ENCODE measurements at regions not wholly inside any gene's neighbourhood (a gene's known extent, or its start where the extent isn't known, plus 50 kb on each side); places are given as distances from the start of the nearest gene placed in this dataset.

- DNase-seq (ENCODE audit: low spot score) = no peak
Observed at GRCh38 chr4:52288212-52288855, 237.2 kb downstream of the SPATA18 start.

GRCh38 chr4:52290466-52290865, 239.4 kb downstream of the SPATA18 start:
- DNase-seq (ENCODE audit: low spot score) = no peak

- no peak for DNase-seq (ENCODE audit: low spot score)
Observed at GRCh38 chr4:52292245-52292644, 241.1 kb downstream of the SPATA18 start.

DNA sequence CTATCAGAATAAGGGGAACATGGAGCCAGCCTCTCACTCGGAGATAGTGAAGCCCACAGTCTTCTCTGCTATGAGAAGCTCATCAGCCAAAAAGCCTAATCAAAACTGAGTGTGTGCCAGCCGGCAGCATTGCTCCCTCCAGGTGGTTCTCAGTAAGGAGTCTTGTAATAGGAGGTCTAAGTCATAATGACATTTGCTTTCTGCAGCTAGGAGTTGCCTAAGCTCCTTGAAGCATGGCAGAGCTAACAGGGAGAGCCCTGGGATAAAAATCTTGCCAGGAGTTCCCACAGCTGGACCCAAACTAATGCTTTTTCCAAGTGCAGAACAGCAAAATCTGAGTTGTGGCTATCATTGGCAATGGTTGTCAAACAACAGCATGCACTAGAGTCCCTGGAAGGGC, 245.2 kb downstream of the SPATA18 start:
- DNase-seq (ENCODE audit: low spot score) = no peak

- DNase-seq (ENCODE audit: low spot score) = no peak
Observed at GRCh38 chr4:52298444-52298843, 247.3 kb downstream of the SPATA18 start.

DNA sequence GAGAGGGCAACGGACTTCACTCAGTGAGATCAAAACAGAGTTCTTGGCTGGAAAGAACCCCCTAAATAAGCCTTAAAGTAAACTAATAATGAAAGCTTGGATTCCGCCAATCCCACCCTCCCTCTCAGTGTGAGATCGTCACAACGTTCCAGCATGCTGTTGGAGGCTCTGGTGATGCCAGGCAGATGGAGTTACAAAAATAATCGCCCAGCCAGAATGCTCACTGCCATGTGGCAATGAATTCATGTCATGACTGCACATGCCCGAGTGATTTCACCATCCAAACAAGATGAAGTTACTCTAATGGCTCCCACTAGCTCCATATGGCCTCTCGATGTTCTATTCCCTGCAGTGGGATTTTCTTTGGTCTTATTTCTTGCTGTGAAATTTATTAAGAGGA, 248.0 kb downstream of the SPATA18 start:
- DNase-seq (ENCODE audit: low spot score) = no peak

- no peak for DNase-seq (ENCODE audit: low spot score)
Observed at GRCh38 chr4:52311464-52312125, 260.5 kb downstream of the SPATA18 start.

- DNase-seq (ENCODE audit: low spot score) = no peak
Observed at GRCh38 chr4:52312722-52313121, 261.6 kb downstream of the SPATA18 start.

DNA sequence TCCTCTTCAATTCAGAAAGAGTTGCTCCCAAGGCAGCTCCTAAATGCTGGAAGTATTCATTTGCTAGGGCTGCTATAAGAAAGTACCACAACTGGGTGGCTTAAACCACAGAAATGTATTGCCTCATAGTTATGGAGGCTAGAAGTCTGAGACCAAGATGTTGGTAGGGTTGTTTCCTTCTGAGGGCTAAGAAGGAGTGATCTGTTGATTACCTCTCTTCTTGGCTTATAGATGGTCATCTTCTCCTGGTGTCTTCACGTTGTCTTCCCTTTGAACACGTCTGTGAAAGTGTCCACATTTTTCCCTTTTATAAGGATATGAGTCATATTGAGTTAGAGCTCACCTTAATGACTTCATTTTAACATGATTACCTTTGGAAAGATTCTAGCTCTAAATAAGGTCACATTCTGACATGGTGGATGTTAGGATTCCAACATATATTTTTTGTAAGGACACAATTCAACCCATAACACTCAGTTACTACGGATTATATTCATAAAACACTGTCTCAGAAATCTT, 266.3 kb downstream of the SPATA18 start:
- no peak for DNase-seq (ENCODE audit: low spot score)

GRCh38 chr4:52317981-52318380, 266.9 kb downstream of the SPATA18 start:
- DNase-seq (ENCODE audit: low spot score) = no peak

GRCh38 chr4:52329894-52330293, 278.8 kb downstream of the SPATA18 start:
- no peak for DNase-seq (ENCODE audit: low spot score)

DNA sequence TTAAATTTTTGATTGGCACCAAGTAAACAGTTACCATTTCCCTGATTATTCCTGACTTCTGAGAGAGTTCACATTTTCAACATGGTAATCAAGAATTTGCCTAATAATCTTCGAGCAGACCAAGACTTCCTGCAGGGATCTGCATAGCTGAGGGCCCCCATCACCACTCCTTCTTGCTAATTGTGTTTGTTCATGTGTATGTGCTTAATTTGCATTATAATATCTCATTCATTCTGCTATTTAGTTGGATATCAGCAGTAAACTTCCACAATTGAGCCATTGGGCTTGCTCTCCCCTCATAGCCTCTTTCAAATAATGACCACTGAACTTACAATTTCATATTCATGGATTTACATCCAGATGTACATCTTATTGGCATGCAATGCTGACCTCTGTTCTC, 292.5 kb downstream of the SPATA18 start:
- no peak for DNase-seq (ENCODE audit: low spot score)

DNA sequence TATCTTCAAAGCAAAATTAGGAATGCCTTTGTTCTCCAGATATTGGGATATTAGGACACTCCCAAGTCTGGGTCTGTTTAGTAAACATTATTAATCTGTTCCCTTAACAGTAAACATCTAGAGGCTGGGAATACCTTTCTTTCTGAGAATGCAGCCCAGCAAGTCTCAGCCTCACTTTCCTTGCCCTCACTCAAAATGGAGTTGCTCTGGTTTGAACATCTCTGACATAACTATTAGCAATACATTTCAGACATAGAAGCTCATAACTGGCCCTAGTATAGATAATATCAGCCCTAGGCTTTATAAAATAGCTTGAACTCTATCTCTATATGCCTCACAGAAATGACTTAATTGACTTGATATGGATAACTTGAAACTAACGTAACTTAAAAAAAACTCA, 299.8 kb downstream of the SPATA18 start:
- no peak for DNase-seq (ENCODE audit: low spot score)

DNA sequence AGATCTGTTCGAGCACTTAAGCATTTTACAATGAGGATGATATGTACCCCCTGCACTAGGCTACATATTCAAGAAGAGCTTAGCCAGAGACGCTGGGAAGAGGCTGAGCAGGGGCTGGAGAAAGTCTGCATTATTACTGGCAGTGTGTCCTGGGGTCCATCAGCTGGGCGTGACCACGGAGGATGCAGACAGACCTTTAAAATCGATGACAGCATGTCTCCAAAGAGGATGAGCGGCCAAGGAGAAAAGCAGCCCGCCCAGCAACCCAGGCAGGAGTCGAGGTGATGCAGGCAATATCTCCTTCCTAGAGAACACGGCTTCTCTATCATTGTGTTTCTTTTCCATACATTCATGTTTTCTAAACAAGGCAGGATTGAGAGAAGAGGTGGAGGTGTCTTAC, 300.7 kb downstream of the USP46 start:
- DNase-seq (ENCODE audit: low spot score) = no peak

- DNase-seq (ENCODE audit: low spot score) = no peak
Observed at GRCh38 chr4:52358883-52359321, 300.2 kb downstream of the USP46 start.

- no peak for DNase-seq (ENCODE audit: low spot score)
Observed at GRCh38 chr4:52366191-52366590, 292.9 kb downstream of the USP46 start.

DNA sequence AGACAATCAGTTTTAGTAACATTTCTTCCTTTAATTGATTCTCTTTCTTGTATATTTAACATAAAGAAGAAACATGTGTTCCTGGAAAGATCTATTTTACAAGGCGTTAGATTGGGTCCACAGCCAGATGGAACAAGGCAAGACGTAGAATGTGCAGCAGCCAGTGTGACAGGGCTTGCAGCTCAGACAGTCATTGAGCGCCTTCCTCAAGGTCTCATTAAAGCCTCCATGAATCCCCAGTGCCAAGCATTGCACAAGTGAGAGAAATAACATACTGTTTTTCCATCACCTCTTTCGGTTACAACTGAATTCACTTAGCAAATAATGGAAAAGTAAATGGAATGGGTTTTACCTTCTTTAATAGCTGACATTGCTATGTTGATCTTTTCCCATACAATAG, 292.5 kb downstream of the USP46 start:
- no peak for DNase-seq (ENCODE audit: low spot score)

- no peak for DNase-seq (ENCODE audit: low spot score)
Observed at GRCh38 chr4:52367282-52367830, 291.7 kb downstream of the USP46 start.

DNA sequence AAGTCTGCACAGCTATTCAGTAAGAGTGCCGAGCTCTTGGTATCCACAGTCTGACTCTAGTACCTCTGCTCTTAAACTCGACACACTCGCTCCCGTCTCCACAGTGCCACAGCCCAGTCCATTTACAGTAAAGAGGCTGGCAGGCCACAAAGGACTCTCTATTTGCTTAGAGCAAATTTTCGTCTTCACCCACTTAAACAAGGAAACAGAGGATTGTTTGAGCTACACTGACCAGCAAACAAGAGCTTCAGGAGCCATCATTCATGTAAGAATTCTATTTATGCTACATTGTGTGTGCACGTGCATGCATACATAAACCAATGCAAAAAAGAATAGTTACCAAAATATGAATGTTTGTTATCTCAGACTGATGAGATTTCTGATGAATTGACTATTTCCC, 290.2 kb downstream of the USP46 start:
- no peak for DNase-seq (ENCODE audit: low spot score)

DNA sequence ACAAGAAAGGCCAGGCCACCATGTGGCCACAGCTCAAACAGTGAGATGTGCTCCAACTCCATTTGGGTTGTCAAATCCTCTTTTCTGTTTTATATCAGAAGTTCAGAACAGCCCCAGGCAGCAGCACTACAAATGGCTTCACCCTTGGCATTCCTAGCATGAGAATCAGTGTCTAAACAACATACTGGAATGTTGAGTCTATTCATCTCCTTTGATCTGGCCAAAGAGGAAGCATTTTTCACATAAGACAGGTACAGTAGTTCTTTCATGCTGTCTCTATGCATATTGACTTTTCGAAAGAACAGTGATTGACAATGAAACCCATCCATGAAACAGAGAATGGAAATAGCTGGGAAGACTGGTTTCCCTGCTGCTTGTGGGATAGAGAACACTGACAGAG, 289.5 kb downstream of the USP46 start:
- DNase-seq (ENCODE audit: low spot score) = no peak

DNA sequence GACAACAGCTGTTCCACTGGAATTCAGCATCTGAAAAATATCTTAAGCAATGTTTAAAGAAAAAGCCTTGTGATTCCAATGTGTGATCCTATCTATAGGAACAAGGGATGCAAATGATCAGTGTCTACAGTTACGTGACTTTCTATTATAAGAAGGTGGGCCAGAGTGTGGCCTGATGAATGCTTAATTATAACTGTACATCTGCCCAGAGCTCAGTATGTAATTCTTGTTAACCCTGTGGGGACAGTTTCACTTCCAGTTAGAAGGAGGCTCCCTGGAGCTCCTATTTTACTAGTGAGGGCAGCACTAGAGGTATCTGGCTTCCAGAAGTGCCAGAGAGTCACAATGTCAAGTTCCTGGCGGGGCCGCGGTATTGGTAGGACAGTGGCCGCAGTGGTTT, 288.5 kb downstream of the USP46 start:
- no peak for DNase-seq (ENCODE audit: low spot score)

- DNase-seq (ENCODE audit: low spot score) = no peak
Observed at GRCh38 chr4:52371841-52372240, 287.3 kb downstream of the USP46 start.

- DNase-seq (ENCODE audit: low spot score) = no peak
Observed at GRCh38 chr4:52372269-52372668, 286.8 kb downstream of the USP46 start.

DNA sequence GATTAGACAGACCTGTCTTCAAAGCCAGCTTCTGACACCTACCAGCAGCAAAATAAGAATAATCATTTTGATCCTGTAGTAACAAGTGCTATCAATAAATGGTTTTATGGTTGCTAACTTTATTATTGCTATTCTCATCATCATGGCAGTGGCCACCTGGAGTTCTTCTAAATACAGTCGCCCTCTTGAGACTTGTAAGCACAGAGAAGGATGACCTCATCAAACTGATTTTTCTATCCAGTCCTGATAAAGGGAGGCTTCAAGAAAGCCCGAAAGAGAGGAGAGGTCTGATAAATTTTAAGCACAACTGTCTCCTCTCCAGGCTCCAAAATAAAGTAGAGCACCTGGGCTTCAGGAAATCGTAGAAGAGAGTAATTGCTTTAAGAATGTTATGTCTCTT, 286.4 kb downstream of the USP46 start:
- DNase-seq (ENCODE audit: low spot score) = no peak

Measured in LoVo (cell line).